GM19035 (cell line): ENCODE measurements at regions not wholly inside any gene's neighbourhood (a gene's known extent, or its start where the extent isn't known, plus 50 kb on each side); places are given as distances from the start of the nearest gene placed in this dataset.
A peak's percentile ranks its signal among the peaks of the same experiment; 100 is the strongest.

Experiments
- ATAC-seq: cut with Tn5 transposase; IDR thresholded peaks from one replicate; pipeline ENCODE4 v1.9.1; 2021; ENCODE audit not compliant: unreplicated experiment

DNA sequence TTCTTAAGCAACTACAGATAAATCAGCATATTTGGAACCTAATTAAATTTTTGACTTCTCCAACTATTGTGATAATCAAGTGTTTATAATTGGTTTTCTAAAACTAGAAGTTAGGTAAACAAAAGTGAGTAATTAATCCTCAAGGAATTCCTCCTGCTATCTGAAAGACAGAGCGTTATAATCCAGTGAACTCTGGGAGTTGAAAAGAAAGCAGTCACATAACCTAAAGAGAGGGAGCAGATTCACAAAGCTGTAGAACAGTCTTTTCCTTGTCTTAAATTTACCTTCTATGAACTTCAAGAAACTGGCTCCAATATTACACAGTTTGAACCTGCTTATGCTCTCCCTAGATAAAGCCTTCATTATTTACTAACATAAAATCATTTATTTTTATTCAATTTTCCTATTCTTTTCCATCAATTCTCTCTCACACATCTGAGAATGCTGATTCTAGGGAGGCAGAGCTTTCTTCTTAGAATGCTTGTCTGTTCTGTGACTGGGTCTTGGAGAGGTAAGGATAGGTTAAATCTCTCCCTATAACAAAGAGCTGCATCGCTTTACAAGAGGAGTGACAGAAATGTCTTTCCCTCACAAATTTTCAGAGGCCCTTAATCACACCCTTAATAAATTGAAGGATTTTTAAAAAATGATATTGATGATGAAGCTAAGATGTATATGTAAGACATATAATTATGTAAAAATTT is 132.8 kb downstream of the TUSC7 start:
- no peak for ATAC-seq

- no peak for ATAC-seq
Observed at GRCh38 chr3:116848248-116848829, 138.8 kb downstream of the TUSC7 start.

GRCh38 chr3:116849261-116849688 is 139.7 kb downstream of the TUSC7 start:
- no peak for ATAC-seq

DNA sequence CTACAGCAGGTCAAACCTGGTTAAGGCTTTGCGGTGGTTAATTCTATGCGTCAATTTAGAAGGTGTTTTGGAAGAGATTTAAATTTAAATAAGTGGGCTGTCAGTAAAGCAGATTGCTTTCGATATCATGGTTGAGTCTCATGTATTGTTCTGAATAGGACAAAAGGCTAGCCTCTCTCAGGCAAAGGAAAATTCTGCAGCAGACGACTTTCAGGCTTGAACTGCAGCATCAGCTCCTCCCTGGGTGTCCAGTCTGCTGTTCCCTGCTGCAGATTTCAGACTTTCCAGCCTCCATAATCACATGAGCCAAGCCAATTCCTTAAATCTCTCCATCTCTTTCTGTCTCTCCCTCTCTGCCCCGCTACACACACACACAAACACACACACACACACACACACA is 143.2 kb downstream of the TUSC7 start:
- no peak for ATAC-seq

- ATAC-seq: no peak
Observed at GRCh38 chr3:116863270-116863770, 153.7 kb downstream of the TUSC7 start.

- ATAC-seq: peak; percentile 75
Observed at GRCh38 chr3:116863822-116864589, 154.4 kb downstream of the TUSC7 start.

GRCh38 chr3:116864590-116864927 is 155.0 kb downstream of the TUSC7 start:
- no peak for ATAC-seq

DNA sequence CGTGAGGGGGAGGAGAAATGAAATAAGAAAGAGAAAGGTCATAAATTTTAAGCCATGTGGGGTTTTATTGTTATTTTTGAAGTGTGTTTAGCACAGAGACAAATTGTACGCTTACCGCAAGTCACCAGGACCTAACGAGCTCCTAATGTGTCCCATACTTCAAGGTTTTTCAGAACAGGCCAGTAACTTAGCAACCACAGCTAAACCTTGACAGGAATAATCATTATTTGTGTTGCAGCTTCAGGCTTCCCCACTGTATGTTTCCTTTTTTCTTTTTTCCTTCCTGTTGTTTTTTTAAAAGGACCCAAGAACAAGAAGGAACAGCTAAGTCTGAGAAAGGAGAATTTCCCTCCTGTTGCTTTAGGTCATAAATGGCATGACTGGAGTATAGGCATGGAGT is 160.8 kb downstream of the TUSC7 start:
- ATAC-seq: no peak

DNA sequence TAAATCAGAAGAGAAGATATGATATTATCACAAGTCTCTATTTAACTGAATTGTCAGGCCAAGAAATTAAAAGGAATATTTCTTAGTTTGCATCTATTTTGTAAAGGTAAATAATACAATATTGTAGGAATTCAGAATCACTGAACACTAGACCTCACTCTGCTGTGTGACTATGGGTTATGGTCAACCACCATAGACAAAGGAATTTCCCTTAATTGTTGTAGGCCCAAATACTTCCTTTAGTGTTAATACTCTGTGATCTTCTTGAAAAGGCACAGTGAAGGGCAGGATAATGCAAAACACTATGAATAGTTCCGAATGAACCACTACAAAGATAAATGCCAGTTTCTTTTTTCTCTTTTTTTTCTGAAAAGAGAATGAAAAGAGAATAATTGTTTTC is 162.3 kb downstream of the TUSC7 start:
- ATAC-seq: no peak

DNA sequence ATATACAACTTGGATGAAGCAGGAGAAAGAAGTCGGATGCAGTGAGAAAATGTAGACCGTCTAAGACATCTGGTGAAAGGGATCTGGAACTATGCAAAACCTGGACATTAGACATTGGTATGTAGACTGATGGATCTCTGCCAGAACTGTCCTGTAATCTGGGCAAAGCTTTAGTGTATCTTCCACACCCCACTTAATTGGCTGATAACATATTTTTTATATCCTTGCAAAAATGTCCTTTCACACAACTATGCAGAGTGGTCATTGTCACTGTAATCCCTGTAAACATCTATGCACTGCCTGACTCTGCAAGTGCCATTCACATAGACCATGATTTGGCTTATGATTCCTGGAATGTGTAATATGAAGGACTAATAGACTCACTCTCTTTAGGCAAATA is 163.1 kb downstream of the TUSC7 start:
- no peak for ATAC-seq

DNA sequence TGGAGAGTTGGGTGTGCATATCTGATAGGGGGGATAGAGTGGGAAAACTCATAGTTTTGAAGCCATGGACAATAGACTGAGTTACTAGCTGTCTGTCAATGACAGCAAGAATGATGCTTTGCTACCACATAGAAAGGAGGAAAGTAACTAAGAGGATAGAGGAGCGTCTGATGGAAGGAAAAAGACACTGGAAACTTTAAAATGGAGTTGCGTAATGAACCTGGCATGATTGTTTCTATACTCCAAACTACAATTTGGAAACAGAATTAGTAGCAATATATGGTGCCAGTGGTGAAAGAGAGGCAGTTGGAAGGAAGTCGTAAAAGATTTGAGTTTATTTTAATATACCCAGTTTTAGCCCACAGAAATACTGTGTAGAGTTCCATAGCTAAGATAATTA is 163.6 kb downstream of the TUSC7 start:
- ATAC-seq: no peak

- no peak for ATAC-seq
Observed at GRCh38 chr3:116877968-116878367, 168.4 kb downstream of the TUSC7 start.

DNA sequence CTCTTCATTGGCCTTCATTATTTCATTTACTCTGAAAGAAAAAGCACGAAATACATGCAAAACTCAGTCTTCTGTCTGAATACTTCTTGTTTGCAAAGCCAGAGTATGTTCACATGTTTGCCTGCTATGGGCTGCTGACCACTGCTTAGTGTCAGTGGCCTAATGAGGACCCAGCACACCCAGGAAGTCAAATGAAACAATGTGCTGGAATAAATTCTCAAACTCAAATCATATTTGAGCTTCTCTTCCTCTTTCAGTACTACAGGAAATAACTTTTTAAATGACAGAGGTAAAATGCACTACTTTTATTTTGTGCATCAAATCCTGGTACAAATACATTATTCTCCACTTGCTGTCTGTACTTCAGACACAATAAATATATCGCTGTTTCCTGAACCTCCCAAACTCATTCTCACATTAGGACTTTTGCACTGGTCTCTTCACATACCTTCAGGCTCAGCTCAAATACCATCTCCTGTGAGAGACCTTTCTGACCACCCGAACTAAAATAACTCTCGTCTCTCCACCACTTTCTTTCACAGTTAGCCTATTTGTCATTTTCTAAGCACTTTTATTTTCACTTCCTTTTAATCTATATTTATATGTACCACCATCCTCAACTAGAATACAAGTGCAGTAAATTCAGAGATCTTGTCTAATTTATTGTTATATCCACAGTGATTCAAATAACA is 176.8 kb downstream of the TUSC7 start:
- ATAC-seq: peak; percentile 88

DNA sequence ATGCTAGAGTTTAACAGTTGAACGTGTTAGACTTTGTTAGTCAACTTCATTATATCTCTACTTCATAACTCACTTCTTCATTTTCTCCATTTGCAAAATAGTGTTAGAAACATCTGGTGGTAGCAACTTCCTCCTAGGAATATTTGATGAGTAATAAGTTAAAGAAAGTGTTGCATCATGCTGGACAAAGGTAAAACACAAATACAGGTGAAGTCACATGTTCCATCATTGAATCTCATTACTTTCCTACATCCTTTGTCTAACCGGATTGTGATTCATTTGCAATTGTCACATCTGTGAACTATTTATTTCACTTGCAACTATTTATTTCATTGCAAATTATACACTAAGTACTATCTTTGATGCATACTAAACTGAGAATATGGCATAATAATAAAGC is 186.5 kb downstream of the TUSC7 start:
- ATAC-seq: no peak

DNA sequence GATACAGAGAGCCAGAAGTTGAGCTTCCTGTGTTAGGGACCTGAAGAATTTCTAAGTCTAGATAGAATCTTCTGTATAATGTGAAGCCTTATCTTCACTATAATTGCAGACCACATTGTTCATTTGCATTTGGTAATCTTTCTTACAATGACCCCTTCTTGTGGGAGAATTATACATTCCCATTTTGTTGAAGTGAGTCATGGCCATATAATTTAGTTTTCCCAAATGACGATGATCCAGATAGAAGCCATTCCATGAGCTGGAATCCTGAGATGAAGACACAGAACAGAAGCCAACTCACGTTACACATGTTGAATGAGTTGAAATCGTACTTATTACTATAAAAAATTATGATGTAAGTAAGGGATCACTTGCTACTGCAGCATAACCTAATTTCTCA is 187.8 kb downstream of the TUSC7 start:
- ATAC-seq: no peak

- ATAC-seq: no peak
Observed at GRCh38 chr3:116899253-116899652, 189.7 kb downstream of the TUSC7 start.

- ATAC-seq: no peak
Observed at GRCh38 chr3:116905334-116905733, 195.8 kb downstream of the TUSC7 start.

DNA sequence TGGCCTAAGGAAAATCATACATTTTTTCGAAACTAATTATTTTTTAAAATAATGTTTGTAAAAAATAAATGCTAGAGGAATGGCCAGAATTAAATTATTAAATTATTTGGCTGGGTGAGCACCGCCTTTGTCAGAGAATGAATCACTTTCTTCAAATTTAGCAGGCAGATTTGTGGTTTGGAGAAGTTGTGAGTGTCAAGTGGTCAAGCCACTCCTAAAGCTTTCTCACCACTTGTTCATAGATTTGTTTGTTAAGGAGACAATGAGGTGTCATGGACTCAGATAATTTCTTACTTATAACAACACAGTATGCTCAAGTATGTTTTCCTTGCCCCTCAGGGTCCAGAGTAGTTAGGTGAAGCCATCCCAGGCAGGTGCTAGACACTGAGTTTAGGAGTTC is 196.2 kb downstream of the TUSC7 start:
- ATAC-seq: no peak

- ATAC-seq: no peak
Observed at GRCh38 chr3:116912116-116912515, 202.5 kb downstream of the TUSC7 start.

DNA sequence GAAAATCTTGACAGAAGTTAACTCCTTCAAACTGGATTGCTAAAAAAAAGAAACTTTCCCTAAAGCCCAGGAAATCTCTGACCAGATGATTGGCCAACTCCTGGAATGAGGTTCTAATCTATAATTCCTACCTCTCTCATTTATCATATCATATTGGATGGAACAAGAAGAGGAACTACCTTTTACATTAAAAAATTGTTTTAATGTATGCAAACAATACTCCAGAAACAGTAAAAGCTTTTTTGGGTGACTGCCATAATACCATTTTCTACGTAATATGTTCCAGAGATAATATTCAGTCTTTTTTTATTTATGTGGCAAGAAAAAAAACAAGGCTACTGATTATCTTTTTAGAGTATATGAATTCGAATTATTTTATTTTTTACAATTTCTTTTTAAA is 204.4 kb downstream of the TUSC7 start:
- ATAC-seq: no peak

DNA sequence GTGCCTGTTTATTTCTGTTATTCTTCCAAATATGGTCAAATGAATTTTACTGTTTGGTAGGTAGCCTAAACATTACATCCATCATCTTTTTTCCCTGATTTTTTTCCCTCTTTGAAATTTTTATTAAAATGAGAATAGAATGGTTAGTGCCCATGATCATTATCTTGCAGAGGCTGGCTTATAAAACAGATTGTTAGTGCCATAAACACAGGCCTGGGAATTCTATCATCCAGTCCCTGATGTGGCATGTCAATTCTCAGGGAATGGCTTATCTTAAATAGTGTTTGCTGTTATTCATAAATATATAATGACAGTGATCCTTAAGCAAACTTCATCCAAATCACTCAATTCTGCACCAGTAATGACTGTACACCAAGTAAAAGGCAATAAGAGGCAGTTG is 207.3 kb downstream of the TUSC7 start:
- no peak for ATAC-seq
